ENCODE measurements at regions not wholly inside any gene's neighbourhood (a gene's known extent, or its start where the extent isn't known, plus 50 kb on each side); places are given as distances from the start of the nearest gene placed in this dataset.

- ATAC-seq (no peak), DNase-seq (ENCODE audit: low read depth, low spot score) (no peak)
- intact Hi-C loops (cut with micrococcal nuclease; ENCODE audit: unreplicated experiment) = no loop called here
- in situ Hi-C loops (cut with HindIII; ENCODE audit: low pct_unique_long_range_greater_than_20kb, low sequenced_read_pairs) = no loop called here
- Histone ChIP-seq H3K27ac (ENCODE audit: low read length) (no peak overlapping the region), H3K36me3 (ENCODE audit: control insufficient read depth, insufficient read depth, low read length) (no peaks in the 10 kb centered on the region; the same call in 1 of the 2 replicates), H3K9me3 (ENCODE audit: control insufficient read depth, insufficient read depth, low read depth, low read length) (no peaks in the 10 kb centered on the region), H3K4me1 (ENCODE audit: control insufficient read depth, insufficient read depth, low read length) (no peaks in the 10 kb centered on the region), H3K4me3 (ENCODE audit: low read depth in 2 of 2, low read length in 2 of 2) (no peak overlapping the region), H3K27me3 (ENCODE audit: control insufficient read depth, insufficient read depth, low read length) (no peaks in the 10 kb centered on the region)
- CTCF ChIA-PET = no interaction called here
- BruUV-seq (replicated peaks) = no TSS peak
- POLR2A ChIA-PET = no interaction called here
- TF ChIP-seq POLR2AphosphoS5 (IDR thresholded peaks at IDR 0.05; ENCODE audit: low read depth, low read length) (no peak), REST (IDR thresholded peaks at IDR 0.05; ENCODE audit: insufficient read depth in 1 of 2, low read depth in 2 of 2, low read length in 1 of 2) (no peak), TCF7L2 (IDR thresholded peaks at IDR 0.05; ENCODE audit: low read depth, low read length) (no peak), SIN3A (IDR thresholded peaks at IDR 0.05; ENCODE audit: borderline replicate concordance, insufficient read depth, low read depth, low read length) (no peak), CTCF (IDR thresholded peaks at IDR 0.05) (no peak)
Observed at GRCh38 chr2:144822966-144823365, 303.0 kb upstream of the ZEB2 start.

GRCh38 chr2:144812288-144812687 is 292.4 kb upstream of the ZEB2 start:
- TF ChIP-seq POLR2AphosphoS5 (IDR thresholded peaks at IDR 0.05; ENCODE audit: low read depth, low read length) (no peak), REST (IDR thresholded peaks at IDR 0.05; ENCODE audit: insufficient read depth in 1 of 2, low read depth in 2 of 2, low read length in 1 of 2) (no peak), TCF7L2 (IDR thresholded peaks at IDR 0.05; ENCODE audit: low read depth, low read length) (no peak), SIN3A (IDR thresholded peaks at IDR 0.05; ENCODE audit: borderline replicate concordance, insufficient read depth, low read depth, low read length) (no peak), CTCF (IDR thresholded peaks at IDR 0.05) (no peak)
- Histone ChIP-seq H3K9me3 (ENCODE audit: control insufficient read depth, insufficient read depth, low read depth, low read length) (no peaks in the 10 kb centered on the region), H3K36me3 (ENCODE audit: control insufficient read depth, insufficient read depth, low read length) (no peaks in the 10 kb centered on the region), H3K4me3 (ENCODE audit: low read depth in 2 of 2, low read length in 2 of 2) (no peak overlapping the region), H3K27ac (ENCODE audit: low read length) (no peak overlapping the region), H3K27me3 (ENCODE audit: control insufficient read depth, insufficient read depth, low read length) (no peaks in the 10 kb centered on the region), H3K4me1 (ENCODE audit: control insufficient read depth, insufficient read depth, low read length) (no peaks in the 10 kb centered on the region)
- in situ Hi-C loops (cut with HindIII; ENCODE audit: low pct_unique_long_range_greater_than_20kb, low sequenced_read_pairs) (no loop called here), intact Hi-C loops (cut with micrococcal nuclease; ENCODE audit: unreplicated experiment) (no loop called here)
- ChIA-PET POLR2A (no interaction called here), CTCF (no interaction called here)
- ATAC-seq = no peak
- BruUV-seq (replicated peaks) = no TSS peak
- DNase-seq (ENCODE audit: low read depth, low spot score) = no peak
